ENCODE measurements at regions not wholly inside any gene's neighbourhood (a gene's known extent, or its start where the extent isn't known, plus 50 kb on each side); places are given as distances from the start of the nearest gene placed in this dataset.

DNA sequence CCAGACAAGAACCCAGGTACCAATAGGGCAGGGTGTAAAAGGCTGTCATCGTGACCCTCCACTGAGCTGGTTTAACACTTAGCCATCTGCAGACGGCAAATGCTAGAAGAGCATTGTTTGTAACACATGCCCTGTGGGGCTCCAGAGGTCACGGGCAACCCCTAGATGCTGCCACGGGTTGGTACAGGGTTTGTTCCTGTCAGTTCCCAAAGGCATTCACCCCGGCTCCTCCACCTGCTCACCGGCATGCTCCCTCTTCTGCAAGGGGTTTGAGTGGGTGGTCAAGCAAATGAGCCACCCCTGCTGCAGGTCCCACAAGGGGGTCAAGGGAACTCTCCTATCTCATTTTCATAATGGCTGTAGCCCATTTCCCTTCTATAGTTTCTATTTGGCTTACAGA lies 229.3 kb downstream of the ZPLD1 start:
- Histone ChIP-seq H3K4me1 (ENCODE audit: insufficient read depth, low read length) (no peaks in the 10 kb centered on the region), H3K36me3 (ENCODE audit: insufficient read depth, low read length) (no peaks in the 10 kb centered on the region), H3K4me3 (ENCODE audit: low read length in 2 of 2) (no peak overlapping the region), H3K9me3 (ENCODE audit: control insufficient read depth in 1 of 2, low read length in 2 of 2) (no peaks in the 10 kb centered on the region), H3K27ac (ENCODE audit: low read depth, low read length) (no peak overlapping the region), H3K27me3 (ENCODE audit: insufficient read depth, low read length) (no peaks in the 10 kb centered on the region)
- H3K36me3 Mint-ChIP-seq = no peaks in the 10 kb centered on the region
- H3K9me3 Mint-ChIP-seq = no peaks in the 10 kb centered on the region
- CTCF ChIA-PET (ENCODE audit: partially characterized antibody) = interaction anchor here (3.9 kb wide), 1 partner anchor 10 kb away, joined by 17 read pairs; no protein-coding TSS in a partner anchor
- intact Hi-C loops (cut with micrococcal nuclease) = no loop called here
- no peak for DNase-seq
- no peak overlapping the region for H3K4me3 Mint-ChIP-seq
- H3K27me3 Mint-ChIP-seq = peaks cover 9 to 20% of the 10 kb centered on the region in 2 donors
- H3K4me1 Mint-ChIP-seq = no peaks in the 10 kb centered on the region
- POLR2A ChIA-PET (ENCODE audit: partially characterized antibody) = no interaction called here
- no peak overlapping the region for H3K27ac Mint-ChIP-seq

DNA sequence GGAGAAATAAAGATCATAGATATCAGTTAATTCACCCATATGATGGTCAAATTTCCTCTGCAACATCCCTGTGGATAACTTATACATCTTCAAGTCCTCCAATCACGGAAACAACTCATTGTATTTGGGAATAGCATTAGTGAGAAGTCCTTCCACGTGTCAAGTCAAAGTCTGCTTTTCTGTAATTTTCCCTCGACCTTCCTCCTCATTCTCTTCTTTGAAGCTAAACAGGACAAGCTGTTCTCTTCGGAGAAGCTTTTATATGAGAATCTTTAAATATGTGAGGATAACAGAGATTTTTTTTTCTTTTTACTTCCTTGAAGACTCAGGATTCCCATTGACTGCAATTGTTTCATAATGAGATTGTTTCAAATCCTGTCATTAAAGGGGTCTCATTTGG lies 230.4 kb downstream of the ZPLD1 start:
- DNase-seq = no peak
- no peak overlapping the region for H3K27ac ChIP-seq (ENCODE audit: low read depth, low read length)
- Mint-ChIP-seq H3K4me1 (no peaks in the 10 kb centered on the region), H3K36me3 (no peaks in the 10 kb centered on the region), H3K27ac (no peak overlapping the region), H3K4me3 (no peak overlapping the region), H3K9me3 (no peaks in the 10 kb centered on the region), H3K27me3 (peaks cover 9 to 21% of the 10 kb centered on the region in 2 donors)
- no peaks in the 10 kb centered on the region for H3K36me3 ChIP-seq (ENCODE audit: insufficient read depth, low read length)
- H3K4me3 ChIP-seq (ENCODE audit: low read length in 2 of 2) = no peak overlapping the region
- no peaks in the 10 kb centered on the region for H3K27me3 ChIP-seq (ENCODE audit: insufficient read depth, low read length)
- CTCF ChIA-PET (ENCODE audit: partially characterized antibody) = interaction anchor here (3.9 kb wide), 1 partner anchor 9 kb away, joined by 17 read pairs; no protein-coding TSS in a partner anchor
- intact Hi-C loops (cut with micrococcal nuclease) = no loop called here
- POLR2A ChIA-PET (ENCODE audit: partially characterized antibody) = interaction anchor here (1.0 kb wide), 1 partner anchor 8 kb away, joined by 3 read pairs; no protein-coding TSS in a partner anchor
- no peaks in the 10 kb centered on the region for H3K9me3 ChIP-seq (ENCODE audit: control insufficient read depth in 1 of 2, low read length in 2 of 2)
- no peaks in the 10 kb centered on the region for H3K4me1 ChIP-seq (ENCODE audit: insufficient read depth, low read length)

GRCh38 chr3:102668247-102668646 lies 233.4 kb downstream of the ZPLD1 start:
- Histone ChIP-seq H3K27me3 (ENCODE audit: insufficient read depth, low read length) (no peaks in the 10 kb centered on the region), H3K4me1 (ENCODE audit: insufficient read depth, low read length) (no peaks in the 10 kb centered on the region), H3K4me3 (ENCODE audit: low read length in 2 of 2) (no peak overlapping the region), H3K27ac (ENCODE audit: low read depth, low read length) (no peak overlapping the region), H3K36me3 (ENCODE audit: insufficient read depth, low read length) (no peaks in the 10 kb centered on the region), H3K9me3 (ENCODE audit: control insufficient read depth in 1 of 2, low read length in 2 of 2) (no peaks in the 10 kb centered on the region)
- DNase-seq = no peak
- Mint-ChIP-seq H3K4me3 (no peak overlapping the region), H3K4me1 (no peaks in the 10 kb centered on the region), H3K27ac (no peak overlapping the region), H3K27me3 (peaks cover 10 to 21% of the 10 kb centered on the region in 2 donors), H3K36me3 (no peaks in the 10 kb centered on the region), H3K9me3 (no peaks in the 10 kb centered on the region)
- CTCF ChIA-PET (ENCODE audit: partially characterized antibody) = no interaction called here
- intact Hi-C loops (cut with micrococcal nuclease) = no loop called here
- POLR2A ChIA-PET (ENCODE audit: partially characterized antibody) = no interaction called here

GRCh38 chr3:102670986-102671385 lies 236.2 kb downstream of the ZPLD1 start:
- CTCF ChIA-PET (ENCODE audit: partially characterized antibody) = interaction anchor here (1.3 to 5.5 kb wide), 4 partner anchors 9 to 864 kb away, joined by 3 to 26 read pairs (median 9); no protein-coding TSS in a partner anchor
- Mint-ChIP-seq H3K4me1 (no peaks in the 10 kb centered on the region), H3K4me3 (no peak overlapping the region), H3K36me3 (no peaks in the 10 kb centered on the region), H3K27ac (no peak overlapping the region), H3K27me3 (peaks cover 13 to 18% of the 10 kb centered on the region in 2 donors), H3K9me3 (no peaks in the 10 kb centered on the region)
- H3K27ac ChIP-seq (ENCODE audit: low read depth, low read length) = no peak overlapping the region
- intact Hi-C loops (cut with micrococcal nuclease) = loop anchor here (10.0 kb wide), 1 partner anchor 446 kb away; no protein-coding TSS in a partner anchor
- no peak for DNase-seq
- H3K4me1 ChIP-seq (ENCODE audit: insufficient read depth, low read length) = no peaks in the 10 kb centered on the region
- no peak overlapping the region for H3K4me3 ChIP-seq (ENCODE audit: low read length in 2 of 2)
- POLR2A ChIA-PET (ENCODE audit: partially characterized antibody) = no interaction called here
- peaks cover 5% of the 10 kb centered on the region for H3K27me3 ChIP-seq (ENCODE audit: insufficient read depth, low read length)
- no peaks in the 10 kb centered on the region for H3K9me3 ChIP-seq (ENCODE audit: control insufficient read depth in 1 of 2, low read length in 2 of 2)
- no peaks in the 10 kb centered on the region for H3K36me3 ChIP-seq (ENCODE audit: insufficient read depth, low read length)

DNA sequence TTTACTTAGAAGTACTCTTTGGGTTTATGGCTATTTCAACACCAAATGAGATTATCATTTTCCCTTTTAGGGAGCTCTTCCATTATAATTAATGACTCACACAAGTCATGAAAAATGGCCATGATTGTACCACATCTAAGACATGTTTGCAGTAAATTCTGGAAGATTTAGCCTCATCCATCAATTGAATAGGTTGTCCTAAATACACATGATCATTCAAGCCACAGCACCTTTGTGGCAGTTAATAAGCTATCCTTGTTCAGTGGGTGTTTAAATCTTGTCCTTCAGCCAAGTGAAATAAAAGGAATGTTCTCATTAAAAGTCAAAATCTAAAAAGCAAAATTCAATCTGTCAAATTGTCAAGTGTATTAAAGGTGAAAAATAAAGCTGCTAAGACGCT lies 237.5 kb downstream of the ZPLD1 start:
- peaks cover 5% of the 10 kb centered on the region for H3K27me3 ChIP-seq (ENCODE audit: insufficient read depth, low read length)
- H3K4me3 ChIP-seq (ENCODE audit: low read length in 2 of 2) = no peak overlapping the region
- CTCF ChIA-PET (ENCODE audit: partially characterized antibody) = interaction anchor here (1.1 to 5.5 kb wide), 8 partner anchors 7 to 865 kb away, joined by 3 to 27 read pairs (median 9); no protein-coding TSS in a partner anchor
- H3K4me1 ChIP-seq (ENCODE audit: insufficient read depth, low read length) = no peaks in the 10 kb centered on the region
- POLR2A ChIA-PET (ENCODE audit: partially characterized antibody) = no interaction called here
- Mint-ChIP-seq H3K27ac (no peak overlapping the region), H3K27me3 (peaks cover 13% of the 10 kb centered on the region in 2 donors), H3K4me1 (no peaks in the 10 kb centered on the region), H3K9me3 (no peaks in the 10 kb centered on the region), H3K4me3 (no peak overlapping the region), H3K36me3 (no peaks in the 10 kb centered on the region)
- no peaks in the 10 kb centered on the region for H3K36me3 ChIP-seq (ENCODE audit: insufficient read depth, low read length)
- H3K9me3 ChIP-seq (ENCODE audit: control insufficient read depth in 1 of 2, low read length in 2 of 2) = no peaks in the 10 kb centered on the region
- H3K27ac ChIP-seq (ENCODE audit: low read depth, low read length) = no peak overlapping the region
- intact Hi-C loops (cut with micrococcal nuclease) = loop anchor here (10.0 kb wide), 1 partner anchor 448 kb away; no protein-coding TSS in a partner anchor
- no peak for DNase-seq

- CTCF ChIA-PET (ENCODE audit: partially characterized antibody) = interaction anchor here (0.7 to 5.5 kb wide), 15 partner anchors 8 to 444 kb away, joined by 3 to 27 read pairs (median 6); no protein-coding TSS in a partner anchor
- peak overlapping the region in 2 of 8 donors; percentile 11 to 67 for H3K4me3 Mint-ChIP-seq
- intact Hi-C loops (cut with micrococcal nuclease) = loop anchor here (10.0 kb wide), 1 partner anchor 449 kb away; no protein-coding TSS in a partner anchor
- no peak overlapping the region for H3K27ac ChIP-seq (ENCODE audit: low read depth, low read length)
- H3K36me3 ChIP-seq (ENCODE audit: insufficient read depth, low read length) = no peaks in the 10 kb centered on the region
- H3K4me3 ChIP-seq (ENCODE audit: low read length in 2 of 2) = no peak overlapping the region
- no peaks in the 10 kb centered on the region for H3K36me3 Mint-ChIP-seq
- H3K27me3 ChIP-seq (ENCODE audit: insufficient read depth, low read length) = peaks cover 5% of the 10 kb centered on the region
- H3K9me3 ChIP-seq (ENCODE audit: control insufficient read depth in 1 of 2, low read length in 2 of 2) = no peaks in the 10 kb centered on the region
- no peaks in the 10 kb centered on the region for H3K4me1 Mint-ChIP-seq
- DNase-seq = peak; percentile 26 to 38 (median 32)
- no peaks in the 10 kb centered on the region for H3K9me3 Mint-ChIP-seq
- H3K4me1 ChIP-seq (ENCODE audit: insufficient read depth, low read length) = no peaks in the 10 kb centered on the region
- H3K27me3 Mint-ChIP-seq = peaks cover 9 to 11% of the 10 kb centered on the region in 2 donors
- no peak overlapping the region for H3K27ac Mint-ChIP-seq
- POLR2A ChIA-PET (ENCODE audit: partially characterized antibody) = interaction anchor here (0.7 kb wide), 1 partner anchor 9 kb away, joined by 3 read pairs; no protein-coding TSS in a partner anchor
Measured at GRCh38 chr3:102673271-102674115, 238.7 kb downstream of the ZPLD1 start.

DNA sequence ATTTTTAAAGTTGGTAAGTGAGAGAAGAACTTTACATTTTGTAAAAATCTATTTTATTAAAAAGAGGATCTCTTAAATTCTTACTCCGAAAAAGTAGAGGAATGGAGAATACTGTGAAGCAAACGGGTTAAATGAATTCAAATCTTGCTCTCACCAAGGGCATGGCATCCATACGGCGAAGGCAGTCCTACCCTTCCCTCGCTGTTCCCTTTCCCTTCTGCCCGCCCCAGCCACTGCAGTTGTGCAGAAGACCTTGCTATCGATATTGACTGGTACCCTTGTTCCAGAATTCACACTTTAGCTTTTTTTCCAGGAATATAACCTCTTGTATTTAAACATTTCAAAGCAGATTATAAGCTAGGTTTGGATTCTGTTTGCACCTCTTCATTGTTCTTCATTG lies 239.5 kb downstream of the ZPLD1 start:
- no peak overlapping the region for H3K27ac Mint-ChIP-seq
- Histone ChIP-seq H3K36me3 (ENCODE audit: insufficient read depth, low read length) (no peaks in the 10 kb centered on the region), H3K4me3 (ENCODE audit: low read length in 2 of 2) (no peak overlapping the region), H3K9me3 (ENCODE audit: control insufficient read depth in 1 of 2, low read length in 2 of 2) (no peaks in the 10 kb centered on the region), H3K4me1 (ENCODE audit: insufficient read depth, low read length) (no peaks in the 10 kb centered on the region), H3K27me3 (ENCODE audit: insufficient read depth, low read length) (peaks cover 5% of the 10 kb centered on the region), H3K27ac (ENCODE audit: low read depth, low read length) (no peak overlapping the region)
- no peaks in the 10 kb centered on the region for H3K36me3 Mint-ChIP-seq
- ChIA-PET CTCF (ENCODE audit: partially characterized antibody) (interaction anchor here (1.0 to 5.5 kb wide), 10 partner anchors 9 to 445 kb away, joined by 3 to 27 read pairs (median 8); no protein-coding TSS in a partner anchor), POLR2A (ENCODE audit: partially characterized antibody) (no interaction called here)
- DNase-seq = no peak
- H3K4me3 Mint-ChIP-seq = no peak overlapping the region
- no peaks in the 10 kb centered on the region for H3K4me1 Mint-ChIP-seq
- intact Hi-C loops (cut with micrococcal nuclease) = loop anchor here (10.0 kb wide), 1 partner anchor 449 kb away; no protein-coding TSS in a partner anchor
- peaks cover 5 to 9% of the 10 kb centered on the region in 2 donors for H3K27me3 Mint-ChIP-seq
- no peaks in the 10 kb centered on the region for H3K9me3 Mint-ChIP-seq
